DMS79 treated with DMSO at 0.1 percent for 48 hours (cell line): ENCODE measurements at regions not wholly inside any gene's neighbourhood (a gene's known extent, or its start where the extent isn't known, plus 50 kb on each side); places are given as distances from the start of the nearest gene placed in this dataset.
"Not testable (repeated sequence)": the region's sequence is repeated elsewhere in the genome, so short reads cannot be mapped to it uniquely, and the experiment has no call there.

Experiments used
- DNase-seq: peaks from one replicate; lab custom pipeline; 2025; lab: John Stamatoyannopoulos, UW

GRCh38 chr4:117014236-117014635 lies 71.1 kb downstream of the TRAM1L1 start:
- DNase-seq, result no peak

- no peak for DNase-seq
Observed at GRCh38 chr4:117010671-117011070, 74.7 kb downstream of the TRAM1L1 start.

GRCh38 chr4:117001077-117001476 lies 84.3 kb downstream of the TRAM1L1 start:
- no peak for DNase-seq

GRCh38 chr4:116982656-116983055 lies 102.7 kb downstream of the TRAM1L1 start:
- no peak for DNase-seq

GRCh38 chr4:116980436-116980835 lies 104.9 kb downstream of the TRAM1L1 start:
- not testable (repeated sequence) for DNase-seq

GRCh38 chr4:116959045-116959444 lies 126.3 kb downstream of the TRAM1L1 start:
- DNase-seq, result no peak

- no peak for DNase-seq
Observed at GRCh38 chr4:116953947-116954346, 131.4 kb downstream of the TRAM1L1 start.

GRCh38 chr4:116952530-116953136 lies 132.7 kb downstream of the TRAM1L1 start:
- DNase-seq, result no peak

- DNase-seq, result no peak
Observed at GRCh38 chr4:116949856-116950255, 135.5 kb downstream of the TRAM1L1 start.

- no peak for DNase-seq
Observed at GRCh38 chr4:116942315-116942714, 143.1 kb downstream of the TRAM1L1 start.

- DNase-seq, result no peak
Observed at GRCh38 chr4:116930329-116930728, 155.0 kb downstream of the TRAM1L1 start.

GRCh38 chr4:116926631-116927295 lies 158.6 kb downstream of the TRAM1L1 start:
- DNase-seq, result no peak

GRCh38 chr4:116925900-116926457 lies 159.4 kb downstream of the TRAM1L1 start:
- DNase-seq, result no peak

GRCh38 chr4:116923389-116923788 lies 162.0 kb downstream of the TRAM1L1 start:
- DNase-seq, result no peak

- DNase-seq, result no peak
Observed at GRCh38 chr4:116913451-116913850, 171.9 kb downstream of the TRAM1L1 start.

- DNase-seq, result no peak
Observed at GRCh38 chr4:116906758-116907157, 178.6 kb downstream of the TRAM1L1 start.

- DNase-seq, result no peak
Observed at GRCh38 chr4:116899561-116899960, 185.8 kb downstream of the TRAM1L1 start.

GRCh38 chr4:116885579-116885978 lies 199.8 kb downstream of the TRAM1L1 start:
- no peak for DNase-seq

GRCh38 chr4:116882503-116882902 lies 202.9 kb downstream of the TRAM1L1 start:
- no peak for DNase-seq

- DNase-seq, result no peak
Observed at GRCh38 chr4:116881077-116881476, 204.3 kb downstream of the TRAM1L1 start.

- no peak for DNase-seq
Observed at GRCh38 chr4:116880625-116881024, 204.8 kb downstream of the TRAM1L1 start.

- no peak for DNase-seq
Observed at GRCh38 chr4:116878280-116878679, 207.1 kb downstream of the TRAM1L1 start.

- no peak for DNase-seq
Observed at GRCh38 chr4:116877069-116877468, 208.3 kb downstream of the TRAM1L1 start.

- no peak for DNase-seq
Observed at GRCh38 chr4:116872941-116873340, 212.4 kb downstream of the TRAM1L1 start.
